OCI-LY7 (cell line): ENCODE measurements at regions not wholly inside any gene's neighbourhood (a gene's known extent, or its start where the extent isn't known, plus 50 kb on each side); places are given as distances from the start of the nearest gene placed in this dataset.

ENCODE experiments used
- CTCF ChIP-seq: fragments of 200-600 bp; sonication (generic); conservative IDR thresholded peaks from 2 replicates; pipeline ENCODE4 v1.5.1; 2014; ENCODE audit warnings: mild to moderate bottlenecking, antibody characterized with exemption, low read length, moderate library complexity, mixed read lengths
- EZH2phosphoT487 ChIP-seq: fragments of 200-600 bp; sonication (generic); IDR thresholded peaks from 2 replicates; pipeline ENCODE4 v1.6.1; 2018; ENCODE audit warnings: low read depth, borderline replicate concordance, mild to moderate bottlenecking, mixed run types, antibody characterized with exemption, low read length, moderate library complexity, mixed read lengths

- TF ChIP-seq EZH2phosphoT487: no peak
- TF ChIP-seq CTCF: no peak
These were observed 578.0 kb downstream of the INSC start for GRCh38 chr11:15692739-15693138.
